Stomach (tissue), 8 donors: ENCODE measurements at regions not wholly inside any gene's neighbourhood (a gene's known extent, or its start where the extent isn't known, plus 50 kb on each side); places are given as distances from the start of the nearest gene placed in this dataset.

Source experiments
- DNase-seq, 2 donors: peaks; one replicate each; pipeline versions ENCODE4 v3.0.0 to v3.0.0-alpha.2; 2013 to 2019
- H3K27ac ChIP-seq, 5 donors: fragments of 200-600 bp in 4 of 5; sonication (generic) in 4 of 5; one replicate each; pipeline ENCODE4 v1.5.1; 2013 to 2019; ENCODE audit warnings: mild to moderate bottlenecking in 1 of 5, moderate library complexity in 1 of 5
- H3K27me3 ChIP-seq, 3 donors: fragments of 200-600 bp; sonication (generic); one replicate each; pipeline ENCODE4 v1.5.1; 2017 to 2019; ENCODE audit warnings: mixed run types in 1 of 3
- H3K36me3 ChIP-seq, 4 donors: fragments of 200-600 bp; sonication (generic); 1 replicate in 3 of 4; 2 replicates in 1 of 4; pipeline ENCODE4 v1.5.1; 2016 to 2019
- H3K4me1 ChIP-seq, 4 donors: fragments of 200-600 bp; sonication (generic); one replicate each; pipeline ENCODE4 v1.5.1; 2016 to 2019
- H3K4me3 ChIP-seq, 4 donors: fragments of 200-600 bp; sonication (generic) in 3 of 4; one replicate each; pipeline ENCODE4 v1.5.1; 2016 to 2019; ENCODE audit warnings: mild to moderate bottlenecking in 1 of 4
- H3K9me3 ChIP-seq, 4 donors: fragments of 200-600 bp; sonication (generic); one replicate each; pipeline ENCODE4 v1.5.1; 2016 to 2019
- CTCF ChIP-seq, 7 experiments: fragments of 450-650 bp in 4 of 7; fragments of 200-600 bp in 3 of 7; sonication (generic) in 3 of 7; IDR thresholded peaks; one replicate each; pipeline ENCODE4 v1.5.1; 2016 to 2019; ENCODE audit warnings: antibody characterized with exemption in 7 of 7, control low read depth in 2 of 7, mild to moderate bottlenecking in 1 of 7
- EP300 ChIP-seq: sonication (generic); formaldehyde crosslinking; IDR thresholded peaks from one replicate; pipeline ENCODE4 v1.6.1; 2017; ENCODE audit warnings: antibody characterized with exemption
- POLR2A ChIP-seq, 4 donors: fragments of 450-650 bp; IDR thresholded peaks; one replicate each; pipeline ENCODE4 v1.6.1; 2016; ENCODE audit warnings: antibody characterized with exemption in 4 of 4, control low read depth in 2 of 4, mild to moderate bottlenecking in 1 of 4, moderate library complexity in 1 of 4
- POLR2AphosphoS5 ChIP-seq, 3 donors: sonication (generic); formaldehyde crosslinking; IDR thresholded peaks; one replicate each; pipeline ENCODE4 v1.6.1; 2016; ENCODE audit warnings: antibody characterized with exemption in 3 of 3
- WGBS, 5 donors: extraction: QIAGEN DNeasy Blood & Tissue Kit in 3 of 5; methylation state at CpG; one replicate each; pipeline versions ENCODE4 v1.1.5 to v1.1.7; 2013 to 2018; 5-methylcytosine and 5-hydroxymethylcytosine counted together
- intact Hi-C: fragments of 100-400 bp; cut with DNase I; formaldehyde crosslinking; loops from one replicate; pipeline ENCODE4 v1.15.1; 2023; ENCODE audit warnings: low total_unique reads
- donor health status: healthy with polysubstance abuse.
- donor health status: Bipolar disorder and iron deficiency.
- donor health status: healthy.

- TF ChIP-seq EP300 (no peak), POLR2AphosphoS5 (IDR thresholded peaks at IDR 0.05) (no peak), CTCF (IDR thresholded peaks at IDR 0.05) (no peak), POLR2A (IDR thresholded peaks at IDR 0.05) (no peak)
- no peaks in the 10 kb centered on the region for H3K27me3 ChIP-seq
- no peaks in the 10 kb centered on the region for H3K9me3 ChIP-seq
- DNase-seq = peak in 1 of 2 donors; percentile 27
- H3K36me3 ChIP-seq = no peaks in the 10 kb centered on the region
- H3K4me3 ChIP-seq = peak within 1 kb of the TSS; percentile 57 to 89 (median 82)
- intact Hi-C loops = no loop called here
- H3K27ac ChIP-seq = peak within 1 kb of the TSS; percentile 78 to 95 (median 91)
- WGBS, 5 donors = 0 to 2% (median 1%) methylated on average over 33 to 47 of the region's 49 CpGs
- H3K4me1 ChIP-seq = peaks cover 6 to 53% (median 32%) of the 10 kb centered on the region in 4 donors
Measured at GRCh38 chr3:72446218-72447058, 401.8 kb downstream of the SHQ1 start, which contains the start of gene RYBP. RYBP (minus strand) TSS chr3:72446621.

GRCh38 chr3:72445827-72446217 lies 402.4 kb downstream of the SHQ1 start:
- H3K36me3 ChIP-seq = no peaks in the 10 kb centered on the region
- no peaks in the 10 kb centered on the region for H3K27me3 ChIP-seq
- no peaks in the 10 kb centered on the region for H3K9me3 ChIP-seq
- H3K4me1 ChIP-seq = peaks cover 6 to 59% (median 35%) of the 10 kb centered on the region in 4 donors
- peak overlapping the region; percentile 57 to 89 (median 82) for H3K4me3 ChIP-seq
- WGBS, 5 donors = 2 to 8% (median 5%) methylated on average over 4 of the region's 4 CpGs
- intact Hi-C loops = no loop called here
- DNase-seq = no peak
- H3K27ac ChIP-seq = peak overlapping the region in 4 of 5 donors; percentile 88 to 95 (median 92)
- no peak for TF ChIP-seq POLR2A (IDR thresholded peaks at IDR 0.05)
- TF ChIP-seq CTCF (IDR thresholded peaks at IDR 0.05) = no peak
- TF ChIP-seq EP300 = no peak
- TF ChIP-seq POLR2AphosphoS5 (IDR thresholded peaks at IDR 0.05) = no peak

GRCh38 chr3:72444656-72445223 lies 403.5 kb downstream of the SHQ1 start:
- no peak for DNase-seq
- Histone ChIP-seq H3K27ac (no peak overlapping the region), H3K4me3 (peak overlapping the region in 2 of 4 donors; percentile 57 to 83), H3K9me3 (no peaks in the 10 kb centered on the region), H3K4me1 (peaks cover 6 to 67% (median 40%) of the 10 kb centered on the region in 4 donors), H3K27me3 (no peaks in the 10 kb centered on the region), H3K36me3 (peaks cover 0 to 9% (median 2%) of the 10 kb centered on the region in 4 donors)
- TF ChIP-seq POLR2AphosphoS5 (IDR thresholded peaks at IDR 0.05) (no peak), POLR2A (IDR thresholded peaks at IDR 0.05) (no peak), EP300 (no peak), CTCF (IDR thresholded peaks at IDR 0.05) (no peak)
- WGBS, 5 donors = 65 to 75% (median 71%) methylated on average over 7 of the region's 7 CpGs
- intact Hi-C loops = no loop called here

DNA sequence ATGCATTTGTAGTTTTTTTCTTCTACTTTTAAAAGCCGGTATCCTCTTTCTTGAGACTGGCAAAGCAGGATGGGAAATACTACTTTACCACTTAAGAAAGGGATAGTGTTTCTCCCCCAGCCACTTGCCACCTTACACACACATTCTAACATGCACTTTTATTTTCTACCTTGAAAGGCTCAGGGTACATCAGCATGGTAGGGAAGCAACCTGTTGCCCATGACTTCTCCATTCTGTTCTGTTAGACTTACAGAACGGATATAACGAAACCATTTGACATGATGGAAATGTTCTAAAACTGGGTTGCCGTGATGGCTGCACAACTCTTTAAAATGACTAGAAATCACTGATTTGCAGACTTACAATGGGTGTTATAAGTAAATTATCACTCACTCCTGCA lies 405.5 kb downstream of the SHQ1 start:
- TF ChIP-seq POLR2AphosphoS5 (IDR thresholded peaks at IDR 0.05) (no peak), CTCF (IDR thresholded peaks at IDR 0.05) (no peak), EP300 (no peak), POLR2A (IDR thresholded peaks at IDR 0.05) (no peak)
- WGBS, 5 donors = 88 to 94% (median 91%) methylated on average over 4 of the region's 4 CpGs
- peaks cover 0 to 17% (median 2%) of the 10 kb centered on the region in 4 donors for H3K36me3 ChIP-seq
- peaks cover 5 to 87% (median 54%) of the 10 kb centered on the region in 4 donors for H3K4me1 ChIP-seq
- intact Hi-C loops = no loop called here
- no peaks in the 10 kb centered on the region for H3K9me3 ChIP-seq
- DNase-seq = no peak
- no peak overlapping the region for H3K27ac ChIP-seq
- H3K27me3 ChIP-seq = no peaks in the 10 kb centered on the region
- H3K4me3 ChIP-seq = no peak overlapping the region
